Liver (tissue), 8 donors: ENCODE measurements at regions not wholly inside any gene's neighbourhood (a gene's known extent, or its start where the extent isn't known, plus 50 kb on each side); places are given as distances from the start of the nearest gene placed in this dataset.

ENCODE experiments used
- DNase-seq: peaks from one replicate; pipeline ENCODE4 v3.0.0-alpha.2; 2017; ENCODE audit warnings: low spot score
- H3K27ac ChIP-seq, 2 donors: one replicate each; pipeline ENCODE4 v1.7.0; 2013; ENCODE audit warnings: inconsistent platforms in 2 of 2, low read length in 2 of 2, control low read depth in 1 of 2, low read depth in 1 of 2, mild to moderate bottlenecking in 1 of 2
- H3K27me3 ChIP-seq, 4 donors: one replicate each; pipeline versions ENCODE4 v1.6.1 to v1.7.0; 2013; ENCODE audit warnings: low read length in 3 of 4, inconsistent platforms in 1 of 4, mild to moderate bottlenecking in 1 of 4, moderate library complexity in 1 of 4; ENCODE audit not compliant: control insufficient read depth in 4 of 4, insufficient read depth in 4 of 4
- H3K36me3 ChIP-seq, 4 donors: one replicate each; pipeline versions ENCODE4 v1.6.1 to v1.7.0; 2013; ENCODE audit warnings: low read length in 3 of 4, mild to moderate bottlenecking in 3 of 4, low read depth in 1 of 4, moderate library complexity in 1 of 4; ENCODE audit not compliant: control insufficient read depth in 4 of 4, insufficient read depth in 3 of 4
- H3K4me1 ChIP-seq, 4 donors: one replicate each; pipeline versions ENCODE4 v1.6.1 to v1.7.0; 2013; ENCODE audit warnings: low read length in 3 of 4, mild to moderate bottlenecking in 3 of 4, moderate library complexity in 1 of 4; ENCODE audit not compliant: control insufficient read depth in 4 of 4, insufficient read depth in 4 of 4
- H3K4me3 ChIP-seq, 3 donors: one replicate each; pipeline versions ENCODE4 v1.6.1 to v1.7.0; 2013; ENCODE audit warnings: low read length in 3 of 3, control low read depth in 1 of 3, low read depth in 1 of 3, mild to moderate bottlenecking in 1 of 3
- H3K9ac ChIP-seq, 2 donors: one replicate each; pipeline ENCODE4 v1.7.0; 2013; ENCODE audit warnings: low read length in 2 of 2, mild to moderate bottlenecking in 2 of 2, moderate library complexity in 2 of 2, control low read depth in 1 of 2, low read depth in 1 of 2
- H3K9me3 ChIP-seq, 4 donors: one replicate each; pipeline versions ENCODE4 v1.6.1 to v1.7.0; 2013; ENCODE audit warnings: low read length in 3 of 4; ENCODE audit not compliant: control insufficient read depth in 4 of 4
- ATF3 ChIP-seq: IDR thresholded peaks from 2 replicates; pipeline ENCODE4 v1.6.1; 2016; ENCODE audit warnings: antibody characterized with exemption
- CTCF ChIP-seq: fragments of 150-350 bp; IDR thresholded peaks from 2 replicates; pipeline ENCODE4 v1.5.1; 2017; ENCODE audit warnings: improper control_type of control experiment, low read depth, low read length; ENCODE audit not compliant: missing input control
- EGR1 ChIP-seq, 2 donors: IDR thresholded peaks; 2 replicates each; pipeline ENCODE4 v1.6.1; 2016 to 2018; ENCODE audit warnings: antibody characterized with exemption in 2 of 2, low read depth in 2 of 2
- FOXA1 ChIP-seq: IDR thresholded peaks from 2 replicates; pipeline ENCODE4 v1.6.1; 2016; ENCODE audit warnings: antibody characterized with exemption
- FOXA2 ChIP-seq: IDR thresholded peaks from 2 replicates; pipeline ENCODE4 v1.6.1; 2016; ENCODE audit warnings: antibody characterized with exemption
- GABPA ChIP-seq, 2 donors: IDR thresholded peaks in 1 of 2; conservative IDR thresholded peaks in 1 of 2; 2 replicates each; pipeline ENCODE4 v1.6.1; 2016; ENCODE audit warnings: antibody characterized with exemption in 2 of 2, mild to moderate bottlenecking in 1 of 2, moderate library complexity in 1 of 2
- HNF4A ChIP-seq, 2 donors: conservative IDR thresholded peaks; 2 replicates each; pipeline ENCODE4 v1.6.1; 2016; ENCODE audit warnings: antibody characterized with exemption in 2 of 2, mild to moderate bottlenecking in 2 of 2
- HNF4G ChIP-seq: IDR thresholded peaks from 2 replicates; pipeline ENCODE4 v1.6.1; 2016; ENCODE audit warnings: antibody characterized with exemption
- JUND ChIP-seq, 2 donors: IDR thresholded peaks; 2 replicates each; pipeline ENCODE4 v1.6.1; 2016; ENCODE audit warnings: antibody characterized with exemption in 2 of 2
- NR2F2 ChIP-seq: IDR thresholded peaks from 2 replicates; pipeline ENCODE4 v1.6.1; 2016; ENCODE audit warnings: antibody characterized with exemption
- RAD21 ChIP-seq, 2 donors: IDR thresholded peaks; 2 replicates each; pipeline ENCODE4 v1.6.1; 2016; ENCODE audit warnings: antibody characterized with exemption in 2 of 2, mild to moderate bottlenecking in 2 of 2
- RXRA ChIP-seq, 2 donors: IDR thresholded peaks; 2 replicates each; pipeline ENCODE4 v1.6.1; 2017 to 2018; ENCODE audit warnings: antibody characterized with exemption in 2 of 2, mild to moderate bottlenecking in 1 of 2
- SP1 ChIP-seq: IDR thresholded peaks from 2 replicates; pipeline ENCODE4 v1.6.1; 2018; ENCODE audit warnings: antibody characterized with exemption, mild to moderate bottlenecking
- TAF1 ChIP-seq: conservative IDR thresholded peaks from 2 replicates; pipeline ENCODE4 v1.6.1; 2016; ENCODE audit warnings: antibody characterized with exemption, mild to moderate bottlenecking
- YY1 ChIP-seq: IDR thresholded peaks from 2 replicates; pipeline ENCODE4 v1.6.1; 2016; ENCODE audit warnings: antibody characterized with exemption, mild to moderate bottlenecking
- ZBTB33 ChIP-seq: IDR thresholded peaks from 2 replicates; pipeline ENCODE4 v1.6.1; 2016; ENCODE audit warnings: antibody characterized with exemption
- WGBS: extraction: QIAGEN DNeasy Blood & Tissue Kit; methylation state at CpG from one replicate; pipeline ENCODE4 v1.1.7; 2013; 5-methylcytosine and 5-hydroxymethylcytosine counted together
- TF ChIP-seq, protein P1 (sequence below): IDR thresholded peaks from 2 replicates; pipeline ENCODE4 v1.6.1; 2016; ENCODE audit warnings: antibody characterized with exemption, mild to moderate bottlenecking
- TF ChIP-seq, protein P2 (sequence below): IDR thresholded peaks from 2 replicates; pipeline ENCODE4 v1.6.1; 2016; ENCODE audit warnings: antibody characterized with exemption
- donor health status: healthy.
- donor health status: healthy.
- donor health status: healthy.
- donor health status: healthy.
- donor health status: healthy.

DNA sequence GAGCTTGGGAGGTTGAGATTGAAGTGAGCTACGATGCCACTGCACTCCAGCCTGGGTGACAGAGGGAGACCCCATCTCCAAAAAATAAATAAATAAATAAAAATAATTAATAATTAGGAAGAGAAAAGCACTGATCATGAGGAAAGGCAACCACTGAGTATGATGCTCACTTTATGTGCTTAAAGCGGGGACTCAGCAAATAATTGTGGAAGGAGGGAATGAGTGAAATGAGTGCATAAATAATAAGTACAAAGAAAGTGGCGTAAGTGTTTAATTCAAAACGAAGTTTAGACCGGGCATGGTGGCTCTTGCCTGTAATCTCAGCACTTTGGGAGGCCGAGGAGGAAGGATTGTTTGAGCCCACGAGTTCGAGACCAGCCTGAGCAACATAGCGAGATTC lies 94.9 kb upstream of the MKLN1 start (continued):
- TF ChIP-seq CTCF, result no peak

DNA sequence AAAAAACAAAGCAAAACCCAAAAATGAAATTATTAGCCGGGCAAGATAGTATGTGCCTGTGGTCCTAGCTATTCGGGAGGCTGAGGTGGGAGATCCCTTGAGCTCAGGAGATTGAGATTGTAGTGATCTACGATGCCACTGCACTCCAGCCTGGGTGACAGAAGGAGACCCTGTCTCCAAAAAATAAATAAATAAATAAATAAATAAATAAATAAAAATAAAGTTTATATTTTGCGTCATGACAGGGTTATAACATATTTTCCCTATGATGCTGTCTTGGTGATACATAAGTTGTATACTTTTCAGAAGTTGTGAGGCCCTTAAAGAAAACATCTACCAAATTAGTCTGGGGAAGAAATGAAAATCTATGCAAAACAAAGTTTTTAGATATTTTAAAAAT lies 94.5 kb upstream of the MKLN1 start:
- DNase-seq, result no peak
- Histone ChIP-seq H3K27ac (no peak overlapping the region), H3K27me3 (no peaks in the 10 kb centered on the region), H3K9ac (no peak overlapping the region), H3K4me1 (no peaks in the 10 kb centered on the region), H3K4me3 (no peak overlapping the region), H3K36me3 (no peaks in the 10 kb centered on the region), H3K9me3 (no peaks in the 10 kb centered on the region)
- 97% methylated on average over 4 of the region's 4 CpGs for WGBS
- no peak for TF ChIP-seq NR2F2

GRCh38 chr7:131234719-131235488 lies 92.8 kb upstream of the MKLN1 start:
- H3K9ac ChIP-seq, result peak overlapping the region in 1 of 2 donors; percentile 7
- WGBS, result 64% methylated on average over 8 of the region's 8 CpGs

More at GRCh38 chr7:131234719-131235488, 92.8 kb upstream of the MKLN1 start:
- H3K27ac ChIP-seq, result no peak overlapping the region
- H3K36me3 ChIP-seq, result no peaks in the 10 kb centered on the region
- TF ChIP-seq RXRA (IDR thresholded peaks at IDR 0.05), result no peak
- no peak for TF ChIP-seq FOXA1
- no peak for TF ChIP-seq JUND (IDR thresholded peaks at IDR 0.05)
- no peak for TF ChIP-seq SP1
- no peak for TF ChIP-seq ZBTB33
- TF ChIP-seq NR2F2, result no peak
- no peak for TF ChIP-seq TAF1
- TF ChIP-seq RAD21 (IDR thresholded peaks at IDR 0.05), result no peak
- TF ChIP-seq, protein P1, sequence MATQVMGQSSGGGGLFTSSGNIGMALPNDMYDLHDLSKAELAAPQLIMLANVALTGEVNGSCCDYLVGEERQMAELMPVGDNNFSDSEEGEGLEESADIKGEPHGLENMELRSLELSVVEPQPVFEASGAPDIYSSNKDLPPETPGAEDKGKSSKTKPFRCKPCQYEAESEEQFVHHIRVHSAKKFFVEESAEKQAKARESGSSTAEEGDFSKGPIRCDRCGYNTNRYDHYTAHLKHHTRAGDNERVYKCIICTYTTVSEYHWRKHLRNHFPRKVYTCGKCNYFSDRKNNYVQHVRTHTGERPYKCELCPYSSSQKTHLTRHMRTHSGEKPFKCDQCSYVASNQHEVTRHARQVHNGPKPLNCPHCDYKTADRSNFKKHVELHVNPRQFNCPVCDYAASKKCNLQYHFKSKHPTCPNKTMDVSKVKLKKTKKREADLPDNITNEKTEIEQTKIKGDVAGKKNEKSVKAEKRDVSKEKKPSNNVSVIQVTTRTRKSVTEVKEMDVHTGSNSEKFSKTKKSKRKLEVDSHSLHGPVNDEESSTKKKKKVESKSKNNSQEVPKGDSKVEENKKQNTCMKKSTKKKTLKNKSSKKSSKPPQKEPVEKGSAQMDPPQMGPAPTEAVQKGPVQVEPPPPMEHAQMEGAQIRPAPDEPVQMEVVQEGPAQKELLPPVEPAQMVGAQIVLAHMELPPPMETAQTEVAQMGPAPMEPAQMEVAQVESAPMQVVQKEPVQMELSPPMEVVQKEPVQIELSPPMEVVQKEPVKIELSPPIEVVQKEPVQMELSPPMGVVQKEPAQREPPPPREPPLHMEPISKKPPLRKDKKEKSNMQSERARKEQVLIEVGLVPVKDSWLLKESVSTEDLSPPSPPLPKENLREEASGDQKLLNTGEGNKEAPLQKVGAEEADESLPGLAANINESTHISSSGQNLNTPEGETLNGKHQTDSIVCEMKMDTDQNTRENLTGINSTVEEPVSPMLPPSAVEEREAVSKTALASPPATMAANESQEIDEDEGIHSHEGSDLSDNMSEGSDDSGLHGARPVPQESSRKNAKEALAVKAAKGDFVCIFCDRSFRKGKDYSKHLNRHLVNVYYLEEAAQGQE, result no peak
- no peak for TF ChIP-seq EGR1 (IDR thresholded peaks at IDR 0.05; ENCODE audit: low read depth in 2 of 2)
- TF ChIP-seq HNF4A (conservative IDR thresholded peaks at IDR 0.05), result no peak
- TF ChIP-seq, protein P2, sequence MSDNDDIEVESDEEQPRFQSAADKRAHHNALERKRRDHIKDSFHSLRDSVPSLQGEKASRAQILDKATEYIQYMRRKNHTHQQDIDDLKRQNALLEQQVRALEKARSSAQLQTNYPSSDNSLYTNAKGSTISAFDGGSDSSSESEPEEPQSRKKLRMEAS, result no peak
- TF ChIP-seq FOXA2, result no peak
- TF ChIP-seq GABPA (IDR thresholded peaks at IDR 0.05 in 1 of 2, conservative IDR thresholded peaks at IDR 0.05 in 1 of 2), result no peak
- no peak for TF ChIP-seq YY1
- no peak for TF ChIP-seq HNF4G
- TF ChIP-seq ATF3, result no peak
- TF ChIP-seq CTCF, result no peak
- no peaks in the 10 kb centered on the region for H3K9me3 ChIP-seq
- H3K4me1 ChIP-seq, result no peaks in the 10 kb centered on the region
- no peak for DNase-seq
- no peak overlapping the region for H3K4me3 ChIP-seq
- H3K27me3 ChIP-seq, result no peaks in the 10 kb centered on the region
